ENCODE measurements at regions not wholly inside any gene's neighbourhood (a gene's known extent, or its start where the extent isn't known, plus 50 kb on each side); places are given as distances from the start of the nearest gene placed in this dataset.

- Histone ChIP-seq H3K27me3 (no peaks in the 10 kb centered on the region), H3K4me1 (no peaks in the 10 kb centered on the region), H3K4me3 (no peak overlapping the region), H3K36me3 (no peaks in the 10 kb centered on the region), H3K9me3 (no peaks in the 10 kb centered on the region), H3K27ac (no peak overlapping the region)
- no peak for TF ChIP-seq POLR2A (IDR thresholded peaks at IDR 0.05)
- TF ChIP-seq, protein P1, sequence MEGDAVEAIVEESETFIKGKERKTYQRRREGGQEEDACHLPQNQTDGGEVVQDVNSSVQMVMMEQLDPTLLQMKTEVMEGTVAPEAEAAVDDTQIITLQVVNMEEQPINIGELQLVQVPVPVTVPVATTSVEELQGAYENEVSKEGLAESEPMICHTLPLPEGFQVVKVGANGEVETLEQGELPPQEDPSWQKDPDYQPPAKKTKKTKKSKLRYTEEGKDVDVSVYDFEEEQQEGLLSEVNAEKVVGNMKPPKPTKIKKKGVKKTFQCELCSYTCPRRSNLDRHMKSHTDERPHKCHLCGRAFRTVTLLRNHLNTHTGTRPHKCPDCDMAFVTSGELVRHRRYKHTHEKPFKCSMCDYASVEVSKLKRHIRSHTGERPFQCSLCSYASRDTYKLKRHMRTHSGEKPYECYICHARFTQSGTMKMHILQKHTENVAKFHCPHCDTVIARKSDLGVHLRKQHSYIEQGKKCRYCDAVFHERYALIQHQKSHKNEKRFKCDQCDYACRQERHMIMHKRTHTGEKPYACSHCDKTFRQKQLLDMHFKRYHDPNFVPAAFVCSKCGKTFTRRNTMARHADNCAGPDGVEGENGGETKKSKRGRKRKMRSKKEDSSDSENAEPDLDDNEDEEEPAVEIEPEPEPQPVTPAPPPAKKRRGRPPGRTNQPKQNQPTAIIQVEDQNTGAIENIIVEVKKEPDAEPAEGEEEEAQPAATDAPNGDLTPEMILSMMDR (IDR thresholded peaks at IDR 0.05): no peak
- DNase-seq: no peak
- intact Hi-C loops (cut with DNase I; ENCODE audit: low total_unique reads): no loop called here
Observed at GRCh38 chr5:3041001-3041400, 289.5 kb upstream of the IRX2 start.

- H3K4me3 ChIP-seq: no peak overlapping the region
- TF ChIP-seq POLR2A (IDR thresholded peaks at IDR 0.05): no peak
- TF ChIP-seq, protein P1 (IDR thresholded peaks at IDR 0.05): no peak
- no peaks in the 10 kb centered on the region for H3K27me3 ChIP-seq
- H3K36me3 ChIP-seq: no peaks in the 10 kb centered on the region
- no peak overlapping the region for H3K27ac ChIP-seq
- H3K9me3 ChIP-seq: no peaks in the 10 kb centered on the region
- H3K4me1 ChIP-seq: no peaks in the 10 kb centered on the region
- intact Hi-C loops (cut with DNase I; ENCODE audit: low total_unique reads): no loop called here
- DNase-seq: no peak
Observed at GRCh38 chr5:3036041-3036788, 284.7 kb upstream of the IRX2 start.

- no peak overlapping the region for H3K4me3 ChIP-seq
- intact Hi-C loops (cut with DNase I; ENCODE audit: low total_unique reads): no loop called here
- TF ChIP-seq POLR2A (IDR thresholded peaks at IDR 0.05): no peak
- TF ChIP-seq, protein P1 (IDR thresholded peaks at IDR 0.05): no peak
Observed at GRCh38 chr5:3035452-3035851, 284.0 kb upstream of the IRX2 start.

DNA sequence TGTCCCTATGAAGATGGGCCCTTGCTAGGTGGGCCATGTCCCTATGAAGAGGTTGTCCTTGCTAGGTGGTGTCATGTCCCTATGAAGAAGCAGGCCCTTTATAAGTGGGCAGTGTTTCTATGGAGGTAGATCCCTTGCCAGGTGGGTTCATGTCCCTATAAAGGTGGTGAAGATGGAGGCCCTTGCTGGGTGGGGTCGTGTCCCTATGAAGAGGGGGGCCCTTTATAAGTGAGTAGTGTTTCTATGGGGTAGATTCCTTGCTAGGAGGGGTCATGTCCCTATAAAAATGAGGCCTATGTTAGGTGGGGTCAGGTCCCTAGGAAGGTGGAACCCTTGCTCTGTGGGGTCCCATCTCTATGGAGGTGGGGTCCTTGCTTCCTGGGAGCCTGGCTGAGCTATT lies 283.4 kb upstream of the IRX2 start:
- intact Hi-C loops (cut with DNase I; ENCODE audit: low total_unique reads): no loop called here
- H3K4me3 ChIP-seq: no peak overlapping the region
- H3K4me1 ChIP-seq: no peaks in the 10 kb centered on the region
- no peaks in the 10 kb centered on the region for H3K9me3 ChIP-seq
- H3K27me3 ChIP-seq: no peaks in the 10 kb centered on the region
- no peaks in the 10 kb centered on the region for H3K36me3 ChIP-seq
- no peak overlapping the region for H3K27ac ChIP-seq
- DNase-seq: no peak
- TF ChIP-seq POLR2A (IDR thresholded peaks at IDR 0.05): no peak
- TF ChIP-seq, protein P1 (IDR thresholded peaks at IDR 0.05): no peak

More at GRCh38 chr5:3035452-3035851, 284.0 kb upstream of the IRX2 start:
- Histone ChIP-seq H3K4me1 (no peaks in the 10 kb centered on the region), H3K36me3 (no peaks in the 10 kb centered on the region), H3K9me3 (no peaks in the 10 kb centered on the region), H3K27me3 (no peaks in the 10 kb centered on the region), H3K27ac (no peak overlapping the region)
- no peak for DNase-seq

GRCh38 chr5:3034449-3034848 lies 283.0 kb upstream of the IRX2 start:
- Histone ChIP-seq H3K27me3 (no peaks in the 10 kb centered on the region), H3K27ac (no peak overlapping the region), H3K4me1 (no peaks in the 10 kb centered on the region), H3K4me3 (no peak overlapping the region), H3K36me3 (no peaks in the 10 kb centered on the region), H3K9me3 (no peaks in the 10 kb centered on the region)
- TF ChIP-seq, protein P1 (IDR thresholded peaks at IDR 0.05): no peak
- TF ChIP-seq POLR2A (IDR thresholded peaks at IDR 0.05): no peak
- DNase-seq: no peak
- intact Hi-C loops (cut with DNase I; ENCODE audit: low total_unique reads): no loop called here
